OCI-LY3 (cell line): ENCODE measurements at regions not wholly inside any gene's neighbourhood (a gene's known extent, or its start where the extent isn't known, plus 50 kb on each side); places are given as distances from the start of the nearest gene placed in this dataset.

ENCODE experiments used
- CTCF ChIP-seq: fragments of 200-600, 300-600 bp; sonication (generic); IDR thresholded peaks from 2 replicates; pipeline ENCODE4 v1.5.1; 2014; ENCODE audit warnings: antibody characterized with exemption, low read length, low read depth
- EZH2phosphoT487 ChIP-seq: fragments of 200-600 bp; shearing (Covaris generic); IDR thresholded peaks from 2 replicates; pipeline ENCODE4 v1.6.1; 2018; ENCODE audit warnings: antibody characterized with exemption, mixed run types, low read depth

DNA sequence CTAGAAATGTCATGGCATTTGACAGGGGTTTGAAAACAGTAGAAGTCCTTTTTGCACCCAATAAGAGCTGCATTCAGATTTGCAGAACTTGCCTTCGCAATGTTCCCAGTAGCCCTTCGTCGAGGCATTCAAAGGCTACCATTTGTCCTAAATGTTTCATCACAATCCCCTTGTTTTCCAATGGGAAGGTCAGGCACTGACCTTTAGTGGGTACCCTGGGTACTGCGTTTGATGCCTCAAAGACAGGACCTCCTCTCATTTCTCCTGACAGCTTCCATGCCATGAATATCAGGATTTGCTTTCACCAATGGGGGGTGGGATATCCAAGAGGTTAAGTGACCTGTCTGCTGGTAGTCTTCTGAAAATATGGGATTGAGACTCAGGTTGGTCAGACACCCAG lies 1063.1 kb downstream of the BCL11B start:
- no peak for TF ChIP-seq CTCF
- no peak for TF ChIP-seq EZH2phosphoT487
